ENCODE measurements at regions not wholly inside any gene's neighbourhood (a gene's known extent, or its start where the extent isn't known, plus 50 kb on each side); places are given as distances from the start of the nearest gene placed in this dataset.
A peak's percentile ranks its signal among the peaks of the same experiment; 100 is the strongest.

- peaks cover 27% of the 10 kb centered on the region for H3K4me1 ChIP-seq (ENCODE audit: insufficient read depth, low read length)
- ChIA-PET POLR2A (ENCODE audit: unreplicated experiment) (no interaction called here), CTCF (no interaction called here)
- no peaks in the 10 kb centered on the region for H3K9me2 ChIP-seq (replicated peaks; ENCODE audit: low read length)
- H3K9me3 ChIP-seq (ENCODE audit: low read length), result no peaks in the 10 kb centered on the region
- no peak overlapping the region for H3K4me3 ChIP-seq (ENCODE audit: low read length)
- no peaks in the 10 kb centered on the region for H3F3A ChIP-seq (ENCODE audit: low read length, unreplicated experiment)
- TF ChIP-seq CTCF (conservative IDR thresholded peaks at IDR 0.05; ENCODE audit: low read depth, low read length) (no peak), EZH2phosphoT487 (IDR thresholded peaks at IDR 0.05; ENCODE audit: borderline replicate concordance, low read length) (no peak), EZH2 (IDR thresholded peaks at IDR 0.05; ENCODE audit: low read length, unreplicated experiment) (no peak)
- no peak overlapping the region for H3K4me2 ChIP-seq (ENCODE audit: low read length)
- ATAC-seq, result no peak
- no peaks in the 10 kb centered on the region for H4K20me1 ChIP-seq (ENCODE audit: low read length)
- no peaks in the 10 kb centered on the region for H3K79me2 ChIP-seq (ENCODE audit: low read length)
- intact Hi-C loops (cut with micrococcal nuclease), result no loop called here
- no peak overlapping the region for H3K27ac ChIP-seq (ENCODE audit: low read length)
- H2AFZ ChIP-seq (ENCODE audit: low read length), result no peak overlapping the region
- BruUV-seq (replicated peaks), result no TSS peak
- no peaks in the 10 kb centered on the region for H3K36me3 ChIP-seq (ENCODE audit: low read depth, low read length)
- no peak for DNase-seq
- H3K27me3 ChIP-seq (ENCODE audit: low read length), result no peaks in the 10 kb centered on the region
- no peak overlapping the region for H3K9ac ChIP-seq (ENCODE audit: low read length)
These were observed 127.1 kb downstream of the CYSLTR2 start for GRCh38 chr13:48780713-48781341.

- no peaks in the 10 kb centered on the region for H3F3A ChIP-seq (ENCODE audit: low read length, unreplicated experiment)
- intact Hi-C loops (cut with micrococcal nuclease), result no loop called here
- no peak for ATAC-seq
- no peaks in the 10 kb centered on the region for H4K20me1 ChIP-seq (ENCODE audit: low read length)
- H3K27ac ChIP-seq (ENCODE audit: low read length), result peak overlapping the region; percentile 85
- no peaks in the 10 kb centered on the region for H3K9me2 ChIP-seq (replicated peaks; ENCODE audit: low read length)
- H3K4me2 ChIP-seq (ENCODE audit: low read length), result no peak overlapping the region
- H3K4me3 ChIP-seq (ENCODE audit: low read length), result no peak overlapping the region
- peak overlapping the region; percentile 68 for H3K9ac ChIP-seq (ENCODE audit: low read length)
- DNase-seq, result peak; percentile 34
- no peaks in the 10 kb centered on the region for H3K9me3 ChIP-seq (ENCODE audit: low read length)
- TF ChIP-seq EZH2 (IDR thresholded peaks at IDR 0.05; ENCODE audit: low read length, unreplicated experiment), result no peak
- no peak for TF ChIP-seq EZH2phosphoT487 (IDR thresholded peaks at IDR 0.05; ENCODE audit: borderline replicate concordance, low read length)
- TF ChIP-seq CTCF (conservative IDR thresholded peaks at IDR 0.05; ENCODE audit: low read depth, low read length), result no peak
- no peaks in the 10 kb centered on the region for H3K27me3 ChIP-seq (ENCODE audit: low read length)
- peaks cover 16% of the 10 kb centered on the region; the same call in 1 of the 2 replicates for H3K4me1 ChIP-seq (ENCODE audit: insufficient read depth, low read length)
- no peaks in the 10 kb centered on the region for H3K79me2 ChIP-seq (ENCODE audit: low read length)
- BruUV-seq (replicated peaks), result no TSS peak
- ChIA-PET POLR2A (ENCODE audit: unreplicated experiment) (no interaction called here), CTCF (no interaction called here)
- H3K36me3 ChIP-seq (ENCODE audit: low read depth, low read length), result no peaks in the 10 kb centered on the region
- no peak overlapping the region for H2AFZ ChIP-seq (ENCODE audit: low read length)
These were observed 128.7 kb downstream of the CYSLTR2 start for GRCh38 chr13:48782429-48782840.

GRCh38 chr13:48783181-48783630 lies 129.5 kb downstream of the CYSLTR2 start:
- intact Hi-C loops (cut with micrococcal nuclease), result no loop called here
- ATAC-seq, result peak; percentile 15; the same call in 1 of the 2 replicates
- ChIA-PET CTCF (no interaction called here), POLR2A (ENCODE audit: unreplicated experiment) (no interaction called here)
- DNase-seq, result peak; percentile 60
- H3K27me3 ChIP-seq (ENCODE audit: low read length), result no peaks in the 10 kb centered on the region
- no peaks in the 10 kb centered on the region for H3K9me3 ChIP-seq (ENCODE audit: low read length)
- H3K9me2 ChIP-seq (replicated peaks; ENCODE audit: low read length), result no peaks in the 10 kb centered on the region
- no peak overlapping the region for H3K4me3 ChIP-seq (ENCODE audit: low read length)
- no peaks in the 10 kb centered on the region for H3K79me2 ChIP-seq (ENCODE audit: low read length)
- no peaks in the 10 kb centered on the region for H3K36me3 ChIP-seq (ENCODE audit: low read depth, low read length)
- BruUV-seq (replicated peaks), result no TSS peak
- H2AFZ ChIP-seq (ENCODE audit: low read length), result no peak overlapping the region
- peak overlapping the region; percentile 85 for H3K27ac ChIP-seq (ENCODE audit: low read length)
- H3K4me2 ChIP-seq (ENCODE audit: low read length), result no peak overlapping the region
- peak overlapping the region; percentile 68 for H3K9ac ChIP-seq (ENCODE audit: low read length)
- peaks cover 16% of the 10 kb centered on the region; the same call in 1 of the 2 replicates for H3K4me1 ChIP-seq (ENCODE audit: insufficient read depth, low read length)
- H3F3A ChIP-seq (ENCODE audit: low read length, unreplicated experiment), result no peaks in the 10 kb centered on the region
- H4K20me1 ChIP-seq (ENCODE audit: low read length), result no peaks in the 10 kb centered on the region
- no peak for TF ChIP-seq EZH2 (IDR thresholded peaks at IDR 0.05; ENCODE audit: low read length, unreplicated experiment)
- TF ChIP-seq EZH2phosphoT487 (IDR thresholded peaks at IDR 0.05; ENCODE audit: borderline replicate concordance, low read length), result no peak
- no peak for TF ChIP-seq CTCF (conservative IDR thresholded peaks at IDR 0.05; ENCODE audit: low read depth, low read length)
